VCaP (cell line): ENCODE measurements at regions not wholly inside any gene's neighbourhood (a gene's known extent, or its start where the extent isn't known, plus 50 kb on each side); places are given as distances from the start of the nearest gene placed in this dataset.

ENCODE experiments used
- H3K27ac ChIP-seq: fragments of 450-650 bp; 2 replicates; pipeline ENCODE4 v1.5.1; 2017
- TF ChIP-seq, protein P1 (sequence below): fragments of 450-650 bp; conservative IDR thresholded peaks from 2 replicates; pipeline ENCODE4 v1.5.1; 2017; ENCODE audit warnings: mild to moderate bottlenecking, moderate library complexity

DNA sequence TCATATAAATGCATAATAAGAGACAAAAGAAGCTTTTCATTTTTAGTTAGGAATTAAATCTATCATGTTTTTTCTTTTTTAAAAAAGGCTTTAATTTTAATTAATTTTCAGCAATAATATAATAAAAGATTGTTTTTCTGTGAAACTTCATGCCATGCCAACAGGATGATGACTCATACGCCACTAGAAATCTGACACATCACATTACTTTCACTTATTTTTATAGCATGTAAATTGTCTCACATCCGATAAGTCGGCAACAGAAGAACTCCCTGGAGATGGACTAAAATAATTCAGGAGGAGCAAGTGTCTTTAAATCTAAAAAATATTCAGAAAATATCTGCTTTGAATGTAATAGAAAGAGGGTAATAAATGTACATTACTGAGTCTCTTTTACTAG, 1024.2 kb upstream of the ACVR2A start:
- TF ChIP-seq, protein P1, sequence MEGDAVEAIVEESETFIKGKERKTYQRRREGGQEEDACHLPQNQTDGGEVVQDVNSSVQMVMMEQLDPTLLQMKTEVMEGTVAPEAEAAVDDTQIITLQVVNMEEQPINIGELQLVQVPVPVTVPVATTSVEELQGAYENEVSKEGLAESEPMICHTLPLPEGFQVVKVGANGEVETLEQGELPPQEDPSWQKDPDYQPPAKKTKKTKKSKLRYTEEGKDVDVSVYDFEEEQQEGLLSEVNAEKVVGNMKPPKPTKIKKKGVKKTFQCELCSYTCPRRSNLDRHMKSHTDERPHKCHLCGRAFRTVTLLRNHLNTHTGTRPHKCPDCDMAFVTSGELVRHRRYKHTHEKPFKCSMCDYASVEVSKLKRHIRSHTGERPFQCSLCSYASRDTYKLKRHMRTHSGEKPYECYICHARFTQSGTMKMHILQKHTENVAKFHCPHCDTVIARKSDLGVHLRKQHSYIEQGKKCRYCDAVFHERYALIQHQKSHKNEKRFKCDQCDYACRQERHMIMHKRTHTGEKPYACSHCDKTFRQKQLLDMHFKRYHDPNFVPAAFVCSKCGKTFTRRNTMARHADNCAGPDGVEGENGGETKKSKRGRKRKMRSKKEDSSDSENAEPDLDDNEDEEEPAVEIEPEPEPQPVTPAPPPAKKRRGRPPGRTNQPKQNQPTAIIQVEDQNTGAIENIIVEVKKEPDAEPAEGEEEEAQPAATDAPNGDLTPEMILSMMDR, result no peak
- H3K27ac ChIP-seq, result no peak overlapping the region

DNA sequence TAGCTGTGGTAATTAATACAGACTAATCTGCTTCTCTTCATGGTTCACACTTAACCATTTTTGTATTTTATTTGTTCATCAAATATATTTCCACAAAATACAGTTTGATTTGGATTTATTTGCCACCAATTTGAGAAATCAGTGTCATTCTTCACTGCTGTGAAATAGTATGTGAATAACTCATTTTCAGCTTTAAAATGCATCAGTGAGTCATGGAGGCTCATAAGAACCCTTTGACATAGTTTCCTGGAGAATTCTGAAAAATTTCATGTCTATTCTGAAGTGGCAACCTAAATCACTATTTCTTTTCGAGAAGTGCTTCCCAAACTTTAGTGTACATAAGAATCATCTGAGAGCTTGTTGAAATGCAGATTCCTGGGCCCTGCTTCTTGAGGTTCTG, 1026.7 kb upstream of the ACVR2A start:
- TF ChIP-seq, protein P1, result no peak
- no peak overlapping the region for H3K27ac ChIP-seq

DNA sequence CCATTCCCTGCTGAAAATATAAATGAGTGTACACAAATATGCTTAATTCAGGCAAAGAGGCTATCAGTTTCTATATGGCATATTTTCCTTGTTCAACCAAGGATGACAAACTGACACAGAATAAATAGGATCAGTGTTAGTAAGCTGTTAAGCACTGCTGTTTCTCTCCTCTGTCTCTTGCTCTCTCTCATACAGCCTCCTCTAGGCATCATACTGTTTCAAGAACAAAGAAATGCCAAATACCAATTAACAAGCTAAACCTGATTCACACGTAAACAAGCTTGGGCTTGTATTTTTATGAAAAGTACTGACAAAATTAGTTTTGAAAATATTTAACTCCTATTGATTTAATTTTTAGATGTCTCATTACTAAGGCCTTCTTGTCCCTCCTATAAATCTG, 1027.2 kb upstream of the ACVR2A start:
- TF ChIP-seq, protein P1, result no peak
- no peak overlapping the region for H3K27ac ChIP-seq

DNA sequence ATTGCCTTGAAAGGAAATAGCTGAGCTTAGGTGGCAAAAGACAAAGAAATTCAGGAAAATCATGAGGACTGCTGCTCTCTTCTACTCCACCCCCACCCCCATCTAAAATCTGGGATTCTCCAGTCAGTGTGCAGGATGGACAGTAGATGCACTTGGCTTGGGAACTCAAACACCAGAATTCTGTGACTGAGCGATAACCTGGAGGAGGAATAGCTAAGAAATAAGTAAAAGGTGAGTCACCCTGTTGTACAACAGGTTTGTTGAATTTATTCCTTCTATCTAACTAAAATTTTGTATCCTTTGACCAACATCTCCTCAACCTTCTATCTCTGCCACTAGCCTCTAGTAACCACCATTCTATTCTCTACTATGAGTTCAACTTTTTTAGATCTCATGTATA, 1029.9 kb upstream of the ACVR2A start:
- H3K27ac ChIP-seq, result no peak overlapping the region
- TF ChIP-seq, protein P1, result no peak

DNA sequence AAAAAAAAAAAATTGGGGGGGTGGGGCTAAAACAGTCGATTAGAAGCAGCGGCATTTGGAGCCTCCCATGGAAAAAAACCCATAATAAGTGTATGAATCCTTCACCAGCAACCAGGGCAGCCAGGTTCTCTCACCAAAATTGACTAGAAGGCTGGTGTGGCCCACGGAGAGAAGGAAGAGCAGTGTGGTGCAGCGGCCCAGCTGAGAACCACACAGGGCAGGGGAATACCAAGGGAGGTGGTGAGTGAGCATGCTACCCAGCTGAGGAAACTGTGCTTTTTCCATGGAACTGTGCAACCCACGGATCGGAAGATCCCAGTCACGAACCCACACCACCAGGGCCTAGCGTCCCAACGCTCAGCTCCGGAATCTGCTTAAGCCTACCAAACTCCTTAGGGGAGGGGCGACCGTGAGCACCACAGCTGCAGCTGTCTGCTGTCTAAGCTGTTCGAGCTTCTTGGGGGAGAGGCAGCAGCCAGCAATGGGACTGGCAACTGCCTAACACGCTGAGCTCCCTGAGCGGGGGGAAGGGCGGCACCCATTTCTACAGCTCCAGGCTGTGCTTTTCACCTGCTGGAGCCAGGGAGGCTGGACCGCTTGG, 1037.2 kb upstream of the ACVR2A start:
- no peak overlapping the region for H3K27ac ChIP-seq
- TF ChIP-seq, protein P1, result no peak

DNA sequence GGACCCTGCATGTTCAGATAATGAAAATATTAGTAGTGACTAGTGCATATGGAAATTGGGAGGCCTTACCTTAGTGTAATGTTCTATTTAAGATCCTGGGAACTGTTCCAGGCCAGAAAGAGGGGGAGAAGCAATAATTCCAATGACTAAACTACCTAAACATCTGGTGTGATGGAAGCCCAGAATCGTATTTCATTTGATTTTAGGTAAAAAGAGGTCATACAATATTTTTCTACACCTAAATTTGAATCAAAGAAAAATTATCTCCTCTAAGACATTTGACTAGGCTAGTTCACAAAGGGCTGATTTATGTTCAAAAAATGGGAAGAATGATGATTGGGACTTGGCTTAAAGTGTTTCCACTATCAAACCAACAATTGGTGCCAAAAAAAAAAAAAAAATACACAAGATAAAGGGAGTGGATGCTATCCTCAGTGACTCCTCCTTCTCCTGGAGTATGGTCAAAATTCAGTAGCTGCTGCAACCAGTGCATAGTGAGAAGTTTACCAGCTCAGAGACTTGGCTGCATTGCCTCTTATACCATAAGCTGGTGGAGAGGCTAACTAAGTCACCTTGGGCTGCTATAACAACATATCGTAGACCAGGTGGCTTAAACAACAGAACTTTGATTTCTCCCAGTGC, 1038.3 kb upstream of the ACVR2A start:
- H3K27ac ChIP-seq, result no peak overlapping the region
- TF ChIP-seq, protein P1, result no peak

DNA sequence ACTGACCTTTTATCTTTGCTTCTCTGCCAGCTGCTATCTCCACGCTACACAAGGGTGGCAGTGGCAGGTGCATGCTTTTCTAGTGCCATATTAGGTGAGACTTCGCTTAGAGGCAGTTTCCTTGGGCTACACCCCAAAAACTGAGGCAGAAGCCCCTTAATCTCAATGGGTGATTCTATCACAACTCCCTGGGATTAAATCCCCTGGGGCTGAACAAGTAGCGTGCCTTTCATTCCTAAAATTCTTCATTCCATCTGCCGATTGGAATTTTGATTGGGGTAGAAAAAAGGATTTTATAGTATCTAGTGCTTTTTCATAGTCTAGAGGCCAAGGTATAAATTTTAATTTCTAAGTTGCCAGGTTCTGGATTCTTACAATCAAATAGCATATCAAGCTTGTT, 1040.5 kb upstream of the ACVR2A start:
- no peak overlapping the region for H3K27ac ChIP-seq

More for the DNA sequence above, 1040.5 kb upstream of the ACVR2A start:
- TF ChIP-seq, protein P1, result no peak
